ENCODE measurements at regions not wholly inside any gene's neighbourhood (a gene's known extent, or its start where the extent isn't known, plus 50 kb on each side); places are given as distances from the start of the nearest gene placed in this dataset.
"Not testable (repeated sequence)": the region's sequence is repeated elsewhere in the genome, so short reads cannot be mapped to it uniquely, and the experiment has no call there.

GRCh38 chr12:127984386-127985055 is 282.4 kb upstream of the TMEM132C start:
- no peak for DNase-seq

- DNase-seq: no peak
These were observed 279.6 kb upstream of the TMEM132C start for GRCh38 chr12:127987199-127987901.

GRCh38 chr12:127991485-127991884 is 275.5 kb upstream of the TMEM132C start:
- no peak for DNase-seq

- no peak for DNase-seq
These were observed 268.0 kb upstream of the TMEM132C start for GRCh38 chr12:127998988-127999387.

- no peak for DNase-seq
These were observed 262.5 kb upstream of the TMEM132C start for GRCh38 chr12:128004383-128004938.

GRCh38 chr12:128007250-128007649 is 259.7 kb upstream of the TMEM132C start:
- no peak for DNase-seq

GRCh38 chr12:128008341-128008740 is 258.6 kb upstream of the TMEM132C start:
- no peak for DNase-seq

GRCh38 chr12:128009108-128009507 is 257.9 kb upstream of the TMEM132C start:
- no peak for DNase-seq

- no peak for DNase-seq
These were observed 254.9 kb upstream of the TMEM132C start for GRCh38 chr12:128012110-128012509.

- no peak for DNase-seq
These were observed 251.7 kb upstream of the TMEM132C start for GRCh38 chr12:128015276-128015675.

- DNase-seq: no peak
These were observed 248.9 kb upstream of the TMEM132C start for GRCh38 chr12:128018067-128018466.

GRCh38 chr12:128019996-128020544 is 246.9 kb upstream of the TMEM132C start:
- no peak for DNase-seq

- no peak for DNase-seq
These were observed 245.4 kb upstream of the TMEM132C start for GRCh38 chr12:128021561-128021960.

- no peak for DNase-seq
These were observed 241.3 kb upstream of the TMEM132C start for GRCh38 chr12:128025589-128026245.

GRCh38 chr12:128026696-128027574 is 240.0 kb upstream of the TMEM132C start:
- no peak for DNase-seq

GRCh38 chr12:128033473-128033872 is 233.5 kb upstream of the TMEM132C start:
- no peak for DNase-seq

GRCh38 chr12:128040971-128041370 is 226.0 kb upstream of the TMEM132C start:
- DNase-seq: no peak

- DNase-seq: not testable (repeated sequence)
These were observed 224.7 kb upstream of the TMEM132C start for GRCh38 chr12:128042283-128042682.

GRCh38 chr12:128042825-128043224 is 224.1 kb upstream of the TMEM132C start:
- DNase-seq: no peak

GRCh38 chr12:128043317-128043716 is 223.7 kb upstream of the TMEM132C start:
- DNase-seq: no peak

- DNase-seq: no peak
These were observed 219.5 kb upstream of the TMEM132C start for GRCh38 chr12:128047266-128048060.

- DNase-seq: no peak
These were observed 214.6 kb upstream of the TMEM132C start for GRCh38 chr12:128052331-128052730.

All from activated naive CD4-positive, alpha-beta T cell treated with Interleukin-2 at 50 U/mL for 16 hours (primary cell).